ENCODE measurements at regions not wholly inside any gene's neighbourhood (a gene's known extent, or its start where the extent isn't known, plus 50 kb on each side); places are given as distances from the start of the nearest gene placed in this dataset.
"Not testable (repeated sequence)": the region's sequence is repeated elsewhere in the genome, so short reads cannot be mapped to it uniquely, and the experiment has no call there.

DNA sequence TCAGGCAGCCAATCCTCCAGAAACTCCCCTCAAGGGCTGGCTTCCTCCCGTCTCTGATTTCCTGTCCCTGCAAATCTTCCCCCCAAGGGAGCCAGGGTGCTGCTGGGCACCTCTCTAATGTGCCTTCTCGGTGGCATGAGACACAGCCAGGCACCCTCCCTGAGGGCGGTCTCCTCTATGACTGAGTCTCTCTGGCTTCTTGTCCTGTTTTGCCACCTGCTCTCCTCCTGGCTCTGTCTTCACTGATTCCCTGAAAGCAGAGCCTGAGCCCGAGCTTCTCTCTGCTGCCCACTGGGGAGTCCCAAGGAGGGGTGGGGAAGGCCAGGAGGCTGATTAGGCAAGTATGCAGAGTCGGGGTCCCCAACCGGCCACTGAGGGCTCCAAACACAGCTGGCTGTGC lies 60.4 kb upstream of the INSIG1 start:
- Histone ChIP-seq H3K27ac (no peak overlapping the region), H3K27me3 (no peaks in the 10 kb centered on the region), H3K4me1 (no peaks in the 10 kb centered on the region), H3K36me3 (no peaks in the 10 kb centered on the region), H3K9me3 (no peaks in the 10 kb centered on the region), H3K4me3 (no peak overlapping the region)
- TF ChIP-seq, protein P1, sequence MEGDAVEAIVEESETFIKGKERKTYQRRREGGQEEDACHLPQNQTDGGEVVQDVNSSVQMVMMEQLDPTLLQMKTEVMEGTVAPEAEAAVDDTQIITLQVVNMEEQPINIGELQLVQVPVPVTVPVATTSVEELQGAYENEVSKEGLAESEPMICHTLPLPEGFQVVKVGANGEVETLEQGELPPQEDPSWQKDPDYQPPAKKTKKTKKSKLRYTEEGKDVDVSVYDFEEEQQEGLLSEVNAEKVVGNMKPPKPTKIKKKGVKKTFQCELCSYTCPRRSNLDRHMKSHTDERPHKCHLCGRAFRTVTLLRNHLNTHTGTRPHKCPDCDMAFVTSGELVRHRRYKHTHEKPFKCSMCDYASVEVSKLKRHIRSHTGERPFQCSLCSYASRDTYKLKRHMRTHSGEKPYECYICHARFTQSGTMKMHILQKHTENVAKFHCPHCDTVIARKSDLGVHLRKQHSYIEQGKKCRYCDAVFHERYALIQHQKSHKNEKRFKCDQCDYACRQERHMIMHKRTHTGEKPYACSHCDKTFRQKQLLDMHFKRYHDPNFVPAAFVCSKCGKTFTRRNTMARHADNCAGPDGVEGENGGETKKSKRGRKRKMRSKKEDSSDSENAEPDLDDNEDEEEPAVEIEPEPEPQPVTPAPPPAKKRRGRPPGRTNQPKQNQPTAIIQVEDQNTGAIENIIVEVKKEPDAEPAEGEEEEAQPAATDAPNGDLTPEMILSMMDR (IDR thresholded peaks at IDR 0.05), result no peak
- no peak for DNase-seq (ENCODE audit: low spot score)

DNA sequence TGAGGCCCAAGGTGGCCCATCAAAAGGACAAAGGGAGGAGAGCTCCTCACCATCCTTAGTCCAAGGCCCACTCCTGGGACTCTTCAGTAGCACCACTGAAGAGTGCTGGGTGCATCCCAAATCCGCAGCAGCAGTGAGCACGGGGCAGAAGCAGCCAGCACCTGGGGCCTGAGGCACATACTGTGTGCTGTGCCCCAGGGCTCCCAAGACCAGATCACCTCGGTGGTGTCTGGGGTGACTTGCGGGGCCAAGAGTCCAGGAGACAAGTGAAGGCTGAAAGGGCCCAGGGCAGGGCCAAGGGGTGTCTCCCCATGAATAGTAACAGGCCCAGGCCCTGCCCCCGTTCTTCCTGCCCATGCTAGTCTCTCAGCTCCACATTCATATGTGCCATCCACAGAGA lies 59.9 kb upstream of the INSIG1 start:
- no peaks in the 10 kb centered on the region for H3K4me1 ChIP-seq
- TF ChIP-seq, protein P1 (IDR thresholded peaks at IDR 0.05), result no peak
- H3K27ac ChIP-seq, result no peak overlapping the region
- H3K27me3 ChIP-seq, result no peaks in the 10 kb centered on the region
- H3K36me3 ChIP-seq, result no peaks in the 10 kb centered on the region
- no peaks in the 10 kb centered on the region for H3K9me3 ChIP-seq
- H3K4me3 ChIP-seq, result no peak overlapping the region
- DNase-seq (ENCODE audit: low spot score), result no peak

DNA sequence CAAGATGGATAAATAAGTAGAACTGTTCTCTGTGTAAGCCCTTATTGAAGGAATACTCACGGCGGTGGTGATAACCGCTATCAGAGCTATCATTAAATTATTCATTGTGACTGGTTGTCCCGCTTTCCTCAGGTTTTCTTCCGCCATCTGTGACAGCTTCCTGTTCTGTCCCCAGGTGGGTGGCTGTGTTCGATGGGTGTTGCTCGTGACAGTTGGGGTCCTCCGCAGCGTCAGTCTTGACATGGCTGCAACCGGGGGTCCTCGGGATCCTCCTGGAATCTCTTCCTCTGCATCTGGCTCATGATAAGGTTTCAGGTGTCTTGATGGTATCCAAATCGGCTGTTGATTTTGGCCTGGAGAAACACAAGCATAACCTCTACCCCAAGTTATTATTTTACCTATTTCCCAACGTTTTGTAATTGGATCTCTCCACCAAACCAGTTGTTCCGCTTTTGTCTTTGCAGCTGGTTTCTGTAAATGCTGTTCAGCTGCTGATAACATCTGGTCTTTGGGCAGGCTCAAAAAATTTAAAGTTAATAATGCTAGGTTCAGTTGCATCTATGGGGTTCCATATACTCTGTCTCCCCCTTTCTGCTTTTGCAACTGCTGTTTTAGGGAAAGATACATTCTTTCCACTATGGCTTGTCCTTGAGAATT lies 58.1 kb upstream of the INSIG1 start:
- not testable (repeated sequence) for DNase-seq (ENCODE audit: low spot score); H3K9me3 ChIP-seq; H3K27ac ChIP-seq; H3K27me3 ChIP-seq; H3K4me3 ChIP-seq; H3K36me3 ChIP-seq; H3K4me1 ChIP-seq

DNA sequence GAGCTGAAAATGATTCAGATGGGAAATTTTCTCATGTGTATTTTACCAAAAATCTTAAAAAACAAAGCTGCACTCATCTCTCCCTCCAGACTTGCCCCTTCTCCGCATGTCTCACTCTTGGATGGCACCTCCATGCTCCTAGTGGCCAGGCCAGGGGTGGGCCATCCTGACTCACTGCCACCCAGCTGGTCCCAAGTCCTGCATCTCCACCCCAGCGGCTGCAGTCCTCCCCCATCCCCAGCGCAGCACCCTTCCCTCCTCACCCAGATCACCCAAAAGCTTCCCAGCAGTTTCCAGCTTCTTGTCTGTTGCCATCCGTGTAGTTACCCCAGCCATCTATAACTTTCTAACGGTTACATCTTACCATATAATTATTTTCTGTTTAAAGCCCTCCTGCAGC lies 53.0 kb upstream of the INSIG1 start:
- no peaks in the 10 kb centered on the region for H3K4me1 ChIP-seq
- no peaks in the 10 kb centered on the region for H3K36me3 ChIP-seq
- no peak overlapping the region for H3K4me3 ChIP-seq
- H3K27ac ChIP-seq, result no peak overlapping the region
- H3K9me3 ChIP-seq, result no peaks in the 10 kb centered on the region
- H3K27me3 ChIP-seq, result no peaks in the 10 kb centered on the region
- no peak for DNase-seq (ENCODE audit: low spot score)
- TF ChIP-seq, protein P1 (IDR thresholded peaks at IDR 0.05), result no peak

GRCh38 chr7:155247479-155248365 lies 50.0 kb upstream of the INSIG1 start:
- H3K36me3 ChIP-seq, result no peaks in the 10 kb centered on the region
- TF ChIP-seq, protein P1 (IDR thresholded peaks at IDR 0.05), result no peak

More at GRCh38 chr7:155247479-155248365, 50.0 kb upstream of the INSIG1 start:
- H3K27me3 ChIP-seq, result no peaks in the 10 kb centered on the region
- H3K4me3 ChIP-seq, result no peak overlapping the region
- H3K4me1 ChIP-seq, result no peaks in the 10 kb centered on the region
- no peak overlapping the region for H3K27ac ChIP-seq
- no peak for DNase-seq (ENCODE audit: low spot score)
- H3K9me3 ChIP-seq, result no peaks in the 10 kb centered on the region
